MM.1S (cell line): ENCODE measurements at regions not wholly inside any gene's neighbourhood (a gene's known extent, or its start where the extent isn't known, plus 50 kb on each side); places are given as distances from the start of the nearest gene placed in this dataset.

Experiments used
- DNase-seq: peaks from one replicate; pipeline ENCODE4 v3.0.0-alpha.2; 2015
- H2AFZ ChIP-seq: fragments of 300-600 bp; sonication (generic); 2 replicates; pipeline ENCODE4 v1.6.0; 2016; ENCODE audit warnings: antibody characterized with exemption, low read length
- H3F3A ChIP-seq: fragments of 300-600 bp; sonication (generic); 2 replicates; pipeline ENCODE4 v1.6.1; 2016; ENCODE audit warnings: mild to moderate bottlenecking, antibody characterized with exemption, low read length, moderate library complexity, mixed read lengths; ENCODE audit not compliant: insufficient read depth
- H3K27ac ChIP-seq: fragments of 300-600 bp; sonication (generic); 2 replicates; pipeline ENCODE4 v1.5.1; 2016; ENCODE audit warnings: mild to moderate bottlenecking, low read length
- H3K27me3 ChIP-seq: fragments of 300-600 bp; sonication (generic); replicated peaks from 2 replicates; pipeline ENCODE4 v1.6.0; 2016; ENCODE audit warnings: low read length; ENCODE audit not compliant: insufficient read depth
- H3K36me3 ChIP-seq: fragments of 300-600 bp; sonication (generic); replicated peaks from 2 replicates; pipeline ENCODE4 v1.6.1; 2016; ENCODE audit warnings: mild to moderate bottlenecking, low read length, mixed read lengths; ENCODE audit not compliant: insufficient read depth
- H3K4me1 ChIP-seq: fragments of 300-600 bp; sonication (generic); 2 replicates; pipeline ENCODE4 v1.6.1; 2016; ENCODE audit warnings: low read length, mixed read lengths
- H3K4me2 ChIP-seq: fragments of 300-600 bp; sonication (generic); 2 replicates; pipeline ENCODE4 v1.6.0; 2016; ENCODE audit warnings: low read depth, low read length
- H3K4me3 ChIP-seq: fragments of 300-600 bp; sonication (generic); 2 replicates; pipeline ENCODE4 v1.5.1; 2016; ENCODE audit warnings: low read length, mixed read lengths
- H3K79me2 ChIP-seq: fragments of 300-600 bp; sonication (generic); 2 replicates; pipeline ENCODE4 v1.6.1; 2016; ENCODE audit warnings: mixed run types, low read length, mixed read lengths
- H3K9ac ChIP-seq: fragments of 300-600 bp; sonication (generic); 2 replicates; pipeline ENCODE4 v1.6.1; 2016; ENCODE audit warnings: low read length, mixed read lengths
- H3K9me2 ChIP-seq: fragments of 300-600 bp; sonication (generic); replicated peaks from 2 replicates; pipeline ENCODE4 v1.6.1; 2016; ENCODE audit warnings: mild to moderate bottlenecking, low read length, mixed read lengths; ENCODE audit not compliant: insufficient read depth
- H3K9me3 ChIP-seq: fragments of 300-600 bp; sonication (generic); replicated peaks from 2 replicates; pipeline ENCODE4 v1.6.1; 2016; ENCODE audit warnings: mild to moderate bottlenecking, low read length, mixed read lengths; ENCODE audit not compliant: insufficient read depth
- H4K20me1 ChIP-seq: fragments of 300-600 bp; sonication (generic); 2 replicates; pipeline ENCODE4 v1.6.1; 2016; ENCODE audit warnings: mild to moderate bottlenecking, low read length, moderate library complexity, mixed read lengths; ENCODE audit not compliant: insufficient read depth
- CTCF ChIP-seq: fragments of 300-600 bp; sonication (generic); IDR thresholded peaks from 2 replicates; pipeline ENCODE4 v1.5.1; 2016; ENCODE audit warnings: antibody characterized with exemption, low read length, mixed read lengths
- EZH2 ChIP-seq: fragments of 300-600 bp; sonication (generic); optimal IDR thresholded peaks from 2 replicates; pipeline ENCODE3; 2017; ENCODE audit warnings: low read depth, mild to moderate bottlenecking, antibody characterized with exemption, low read length, mixed read lengths
- EZH2phosphoT487 ChIP-seq: fragments of 300-600 bp; sonication (generic); IDR thresholded peaks from 2 replicates; pipeline ENCODE4 v1.6.1; 2018; ENCODE audit warnings: antibody characterized with exemption, low read length

GRCh38 chr15:89396723-89397652 lies 62.4 kb upstream of the POLG start:
- Histone ChIP-seq H3K4me2 (no peak overlapping the region), H3K27me3 (no peaks in the 10 kb centered on the region), H3K9ac (no peak overlapping the region), H3K79me2 (no peaks in the 10 kb centered on the region), H2AFZ (no peak overlapping the region), H3K4me1 (peaks cover 11% of the 10 kb centered on the region; the same call in 1 of the 2 replicates), H3K9me2 (no peaks in the 10 kb centered on the region), H4K20me1 (no peaks in the 10 kb centered on the region), H3K9me3 (no peaks in the 10 kb centered on the region), H3K4me3 (no peak overlapping the region), H3K36me3 (no peaks in the 10 kb centered on the region), H3F3A (peaks cover 13% of the 10 kb centered on the region), H3K27ac (no peak overlapping the region)
- DNase-seq: no peak
- TF ChIP-seq CTCF (no peak), EZH2 (no peak)

GRCh38 chr15:89395996-89396395 lies 61.4 kb upstream of the POLG start:
- Histone ChIP-seq H3K9me2 (no peaks in the 10 kb centered on the region), H3K4me1 (peaks cover 5% of the 10 kb centered on the region; the same call in 1 of the 2 replicates), H2AFZ (no peak overlapping the region), H3K9ac (no peak overlapping the region), H4K20me1 (no peaks in the 10 kb centered on the region), H3K36me3 (no peaks in the 10 kb centered on the region), H3K4me2 (no peak overlapping the region), H3K27me3 (no peaks in the 10 kb centered on the region), H3K27ac (no peak overlapping the region), H3K79me2 (no peaks in the 10 kb centered on the region), H3K9me3 (no peaks in the 10 kb centered on the region), H3K4me3 (no peak overlapping the region), H3F3A (peaks cover 4% of the 10 kb centered on the region; the same call in 1 of the 2 replicates)
- DNase-seq: no peak
- TF ChIP-seq CTCF: no peak
- no peak for TF ChIP-seq EZH2
- no peak for TF ChIP-seq EZH2phosphoT487

GRCh38 chr15:89395461-89395871 lies 60.8 kb upstream of the POLG start:
- Histone ChIP-seq H4K20me1 (no peaks in the 10 kb centered on the region), H3K4me2 (no peak overlapping the region), H3K36me3 (no peaks in the 10 kb centered on the region), H2AFZ (no peak overlapping the region), H3K4me3 (no peak overlapping the region), H3K4me1 (0 out of 2 replicates have a peak, but pooled peaks cover under 1% of the 10 kb centered on the region), H3K27ac (no peak overlapping the region), H3F3A (no peaks in the 10 kb centered on the region), H3K79me2 (no peaks in the 10 kb centered on the region), H3K27me3 (no peaks in the 10 kb centered on the region), H3K9ac (no peak overlapping the region), H3K9me2 (no peaks in the 10 kb centered on the region), H3K9me3 (no peaks in the 10 kb centered on the region)
- TF ChIP-seq EZH2: no peak
- no peak for TF ChIP-seq CTCF
- no peak for TF ChIP-seq EZH2phosphoT487
- no peak for DNase-seq
